HG03103 (cell line): ENCODE measurements at regions not wholly inside any gene's neighbourhood (a gene's known extent, or its start where the extent isn't known, plus 50 kb on each side); places are given as distances from the start of the nearest gene placed in this dataset.

Experiments used
- ATAC-seq: cut with Tn5 transposase; IDR thresholded peaks from one replicate; pipeline ENCODE4 v1.9.1; 2021; ENCODE audit warnings: low read depth; ENCODE audit not compliant: unreplicated experiment

GRCh38 chr1:112790920-112791722, 76.0 kb upstream of the PPM1J start:
- no peak for ATAC-seq

- no peak for ATAC-seq
Measured at GRCh38 chr1:112788561-112788960, 73.4 kb upstream of the PPM1J start.

GRCh38 chr1:112788054-112788453, 72.9 kb upstream of the PPM1J start:
- ATAC-seq, result no peak

- ATAC-seq, result no peak
Measured at GRCh38 chr1:112783059-112783458, 67.9 kb upstream of the PPM1J start.

GRCh38 chr1:112779665-112780526, 64.8 kb upstream of the PPM1J start:
- ATAC-seq, result no peak

- no peak for ATAC-seq
Measured at GRCh38 chr1:112778137-112778536, 63.0 kb upstream of the PPM1J start.

- ATAC-seq, result no peak
Measured at GRCh38 chr1:112776688-112777087, 61.6 kb upstream of the PPM1J start.

- ATAC-seq, result no peak
Measured at GRCh38 chr1:112772781-112773180, 57.6 kb upstream of the PPM1J start.

GRCh38 chr1:112770724-112771123, 55.6 kb upstream of the PPM1J start:
- no peak for ATAC-seq

GRCh38 chr1:112769611-112770010, 54.5 kb upstream of the PPM1J start:
- no peak for ATAC-seq

GRCh38 chr1:112767646-112768045, 52.5 kb upstream of the PPM1J start:
- no peak for ATAC-seq
